Mesendoderm (in vitro differentiated cells): ENCODE measurements at regions not wholly inside any gene's neighbourhood (a gene's known extent, or its start where the extent isn't known, plus 50 kb on each side); places are given as distances from the start of the nearest gene placed in this dataset.

Experiments used
- DNase-seq: peaks from one replicate; pipeline ENCODE4 v3.0.0; 2013
- H2AK5ac ChIP-seq: 2 replicates; pipeline ENCODE4 v1.6.1; 2013; ENCODE audit warnings: low read length, inconsistent platforms
- H2BK120ac ChIP-seq: 2 replicates; pipeline ENCODE4 v1.6.1; 2013; ENCODE audit warnings: low read depth, mild to moderate bottlenecking, low read length, moderate library complexity, mixed read lengths
- H2BK15ac ChIP-seq: replicated peaks from 2 replicates; pipeline ENCODE4 v1.6.1; 2013; ENCODE audit warnings: low read depth, mild to moderate bottlenecking, moderate library complexity
- H2BK5ac ChIP-seq: 2 replicates; pipeline ENCODE4 v1.6.1; 2013; ENCODE audit warnings: low read length, inconsistent platforms
- H3K18ac ChIP-seq: 2 replicates; pipeline ENCODE4 v1.6.1; 2013; ENCODE audit warnings: mild to moderate bottlenecking, low read length, mixed read lengths
- H3K23ac ChIP-seq: one replicate; pipeline ENCODE4 v1.6.1; 2013; ENCODE audit warnings: low read length
- H3K27ac ChIP-seq: 2 replicates; pipeline ENCODE4 v1.5.1; 2013; ENCODE audit warnings: low read depth, mild to moderate bottlenecking, inconsistent platforms, low read length, moderate library complexity
- H3K27me3 ChIP-seq: 2 replicates; pipeline ENCODE4 v1.6.1; 2013; ENCODE audit warnings: low read length, control low read depth, mild to moderate bottlenecking, inconsistent platforms; ENCODE audit not compliant: insufficient read depth, poor library complexity
- H3K36me3 ChIP-seq: 2 replicates; pipeline ENCODE4 v1.6.1; 2013; ENCODE audit warnings: low read length, inconsistent platforms; ENCODE audit not compliant: control insufficient read depth, insufficient read depth
- H3K4ac ChIP-seq: one replicate; pipeline ENCODE4 v1.6.1; 2013; ENCODE audit warnings: low read depth, mild to moderate bottlenecking, low read length, moderate library complexity
- H3K4me1 ChIP-seq: 2 replicates; pipeline ENCODE4 v1.6.1; 2013; ENCODE audit warnings: low read depth, low read length, inconsistent platforms; ENCODE audit not compliant: control insufficient read depth
- H3K4me2 ChIP-seq: 2 replicates; pipeline ENCODE4 v1.6.1; 2013; ENCODE audit warnings: low read length
- H3K4me3 ChIP-seq: 2 replicates; pipeline ENCODE4 v1.5.1; 2013; ENCODE audit warnings: mild to moderate bottlenecking, low read length
- H3K56ac ChIP-seq: one replicate; pipeline ENCODE4 v1.6.1; 2013; ENCODE audit warnings: low read length
- H3K79me1 ChIP-seq: 2 replicates; pipeline ENCODE4 v1.6.1; 2013; ENCODE audit warnings: low read length, inconsistent platforms
- H3K79me2 ChIP-seq: 2 replicates; pipeline ENCODE4 v1.6.1; 2013; ENCODE audit warnings: mild to moderate bottlenecking, low read length; ENCODE audit not compliant: control insufficient read depth, insufficient read depth
- H3K9ac ChIP-seq: 2 replicates; pipeline ENCODE4 v1.6.1; 2013; ENCODE audit warnings: low read length, inconsistent platforms
- H4K5ac ChIP-seq: one replicate; pipeline ENCODE4 v1.6.1; 2013; ENCODE audit warnings: low read length
- H4K8ac ChIP-seq: one replicate; pipeline ENCODE4 v1.6.1; 2013; ENCODE audit warnings: low read depth, mild to moderate bottlenecking, control low read depth, low read length, moderate library complexity
- WGBS: extraction: QIAGEN DNeasy Blood & Tissue Kit; methylation state at CpG from one replicate; pipeline ENCODE4 v1.1.7; 2013; ENCODE audit warnings: low lambda C conversion rate, missing lambda C conversion rate; ENCODE audit not compliant: insufficient coverage; ENCODE audit errors: extremely low coverage; 5-methylcytosine and 5-hydroxymethylcytosine counted together

GRCh38 chr2:195521589-195521988 lies 135.4 kb upstream of the SLC39A10 start:
- DNase-seq = no peak
- Histone ChIP-seq H4K8ac (no peak overlapping the region), H3K4ac (no peak overlapping the region), H3K79me1 (no peaks in the 10 kb centered on the region), H3K27me3 (no peaks in the 10 kb centered on the region), H2AK5ac (no peak overlapping the region), H3K4me1 (no peaks in the 10 kb centered on the region), H3K36me3 (no peaks in the 10 kb centered on the region), H3K56ac (no peak overlapping the region), H3K4me2 (no peak overlapping the region), H2BK5ac (no peak overlapping the region), H2BK15ac (no peak overlapping the region), H2BK120ac (no peak overlapping the region), H3K9ac (no peak overlapping the region), H3K23ac (no peak overlapping the region), H3K27ac (no peak overlapping the region), H3K4me3 (no peak overlapping the region), H3K18ac (no peak overlapping the region), H4K5ac (no peak overlapping the region), H3K79me2 (no peaks in the 10 kb centered on the region)
- WGBS = no CpG with 5 or more reads among the region's 3 CpGs

GRCh38 chr2:195520671-195521155 lies 136.3 kb upstream of the SLC39A10 start:
- Histone ChIP-seq H3K4me3 (no peak overlapping the region), H3K4me1 (no peaks in the 10 kb centered on the region), H2BK5ac (no peak overlapping the region), H3K27ac (no peak overlapping the region), H2AK5ac (no peak overlapping the region), H3K36me3 (no peaks in the 10 kb centered on the region), H4K5ac (no peak overlapping the region), H3K18ac (no peak overlapping the region), H2BK15ac (no peak overlapping the region), H3K9ac (no peak overlapping the region), H3K79me1 (no peaks in the 10 kb centered on the region), H3K4ac (no peak overlapping the region), H3K4me2 (no peak overlapping the region), H4K8ac (no peak overlapping the region), H3K56ac (no peak overlapping the region), H2BK120ac (no peak overlapping the region), H3K27me3 (no peaks in the 10 kb centered on the region), H3K23ac (no peak overlapping the region), H3K79me2 (no peaks in the 10 kb centered on the region)
- WGBS = no CpG with 5 or more reads among the region's 5 CpGs
- peak; percentile 73 for DNase-seq

GRCh38 chr2:195515551-195515950 lies 141.5 kb upstream of the SLC39A10 start:
- H3K18ac ChIP-seq = no peak overlapping the region

GRCh38 chr2:195514365-195514764 lies 142.7 kb upstream of the SLC39A10 start:
- no peak for DNase-seq
- no peak overlapping the region for H4K5ac ChIP-seq

More at GRCh38 chr2:195515551-195515950, 141.5 kb upstream of the SLC39A10 start:
- H3K27ac ChIP-seq = no peak overlapping the region
- H3K4me2 ChIP-seq = no peak overlapping the region
- H2BK15ac ChIP-seq = no peak overlapping the region
- DNase-seq = no peak
- no peak overlapping the region for H3K9ac ChIP-seq
- H3K79me2 ChIP-seq = no peaks in the 10 kb centered on the region
- no peak overlapping the region for H2AK5ac ChIP-seq
- no peak overlapping the region for H3K23ac ChIP-seq
- no peak overlapping the region for H4K5ac ChIP-seq
- no peak overlapping the region for H3K4me3 ChIP-seq
- H3K4me1 ChIP-seq = no peaks in the 10 kb centered on the region
- no peak overlapping the region for H3K56ac ChIP-seq
- no peak overlapping the region for H2BK5ac ChIP-seq
- no peak overlapping the region for H4K8ac ChIP-seq
- no CpG with 5 or more reads among the region's 24 CpGs for WGBS
- no peak overlapping the region for H2BK120ac ChIP-seq
- H3K36me3 ChIP-seq = no peaks in the 10 kb centered on the region
- H3K79me1 ChIP-seq = no peaks in the 10 kb centered on the region
- no peaks in the 10 kb centered on the region for H3K27me3 ChIP-seq
- no peak overlapping the region for H3K4ac ChIP-seq

GRCh38 chr2:195513119-195513518 lies 143.9 kb upstream of the SLC39A10 start:
- Histone ChIP-seq H3K18ac (no peak overlapping the region), H3K79me2 (no peaks in the 10 kb centered on the region), H3K23ac (no peak overlapping the region), H2AK5ac (no peak overlapping the region), H2BK5ac (no peak overlapping the region), H3K9ac (no peak overlapping the region), H3K4me1 (no peaks in the 10 kb centered on the region), H3K27me3 (no peaks in the 10 kb centered on the region), H3K56ac (no peak overlapping the region), H4K8ac (no peak overlapping the region), H3K4ac (no peak overlapping the region), H2BK120ac (no peak overlapping the region), H3K4me3 (no peak overlapping the region), H3K79me1 (no peaks in the 10 kb centered on the region), H3K27ac (no peak overlapping the region), H3K36me3 (no peaks in the 10 kb centered on the region), H2BK15ac (no peak overlapping the region), H4K5ac (no peak overlapping the region), H3K4me2 (no peak overlapping the region)
- DNase-seq = peak; percentile 74
- WGBS = no CpG with 5 or more reads among the region's 9 CpGs

More at GRCh38 chr2:195514365-195514764, 142.7 kb upstream of the SLC39A10 start:
- H3K23ac ChIP-seq = no peak overlapping the region
- no peaks in the 10 kb centered on the region for H3K36me3 ChIP-seq
- no CpG with 5 or more reads among the region's 2 CpGs for WGBS
- no peaks in the 10 kb centered on the region for H3K79me1 ChIP-seq
- H2AK5ac ChIP-seq = no peak overlapping the region
- no peaks in the 10 kb centered on the region for H3K4me1 ChIP-seq
- H3K27ac ChIP-seq = no peak overlapping the region
- no peak overlapping the region for H4K8ac ChIP-seq
- H3K27me3 ChIP-seq = no peaks in the 10 kb centered on the region
- no peak overlapping the region for H3K9ac ChIP-seq
- no peak overlapping the region for H3K4me3 ChIP-seq
- H2BK5ac ChIP-seq = no peak overlapping the region
- no peak overlapping the region for H3K4ac ChIP-seq
- H2BK15ac ChIP-seq = no peak overlapping the region
- no peak overlapping the region for H3K18ac ChIP-seq
- H2BK120ac ChIP-seq = no peak overlapping the region
- no peak overlapping the region for H3K4me2 ChIP-seq
- H3K56ac ChIP-seq = no peak overlapping the region
- no peaks in the 10 kb centered on the region for H3K79me2 ChIP-seq

- no peak overlapping the region for H3K23ac ChIP-seq
- no peak overlapping the region for H3K4me2 ChIP-seq
- H3K4me1 ChIP-seq = no peaks in the 10 kb centered on the region
- no peak overlapping the region for H3K4me3 ChIP-seq
- H3K36me3 ChIP-seq = no peaks in the 10 kb centered on the region
- H3K27ac ChIP-seq = no peak overlapping the region
- H2AK5ac ChIP-seq = no peak overlapping the region
- DNase-seq = no peak
- H2BK120ac ChIP-seq = no peak overlapping the region
- no peak overlapping the region for H4K5ac ChIP-seq
- no peaks in the 10 kb centered on the region for H3K79me1 ChIP-seq
- H2BK5ac ChIP-seq = no peak overlapping the region
- no peak overlapping the region for H3K18ac ChIP-seq
- H3K4ac ChIP-seq = no peak overlapping the region
- H3K27me3 ChIP-seq = no peaks in the 10 kb centered on the region
- H4K8ac ChIP-seq = no peak overlapping the region
- H3K79me2 ChIP-seq = no peaks in the 10 kb centered on the region
- no peak overlapping the region for H2BK15ac ChIP-seq
- no peak overlapping the region for H3K9ac ChIP-seq
- H3K56ac ChIP-seq = no peak overlapping the region
- WGBS = no CpG with 5 or more reads among the region's 1 CpG
Observed at GRCh38 chr2:195509551-195509950, 147.5 kb upstream of the SLC39A10 start.
